IMR-90 (cell line): ENCODE measurements at regions not wholly inside any gene's neighbourhood (a gene's known extent, or its start where the extent isn't known, plus 50 kb on each side); places are given as distances from the start of the nearest gene placed in this dataset.

ENCODE experiments used
- ATAC-seq: fragments of 200-7000 bp; cut with Tn5 transposase; 2 replicates; pipeline ENCODE4 v1.9.1; 2020; ENCODE audit warnings: low read depth, mild to moderate bottlenecking, moderate library complexity
- BruUV-seq: library from RNA; stranded (reverse); fragments of 400-500 nt; replicated peaks from 2 replicates; lab custom pipeline; 2021; lab: Mats Ljungman, UMichigan
- CTCF ChIA-PET: fragments of 300-600 bp; formaldehyde crosslinking; extraction: SDS; loops from one replicate; lab custom pipeline; 2021; ENCODE audit warnings: antibody characterized with exemption; lab: Yijun Ruan, JAX
- POLR2A ChIA-PET: fragments of 300-600 bp; sonication (Branson Sonifier 250); formaldehyde crosslinking; loops from one replicate; lab custom pipeline; 2022; ENCODE audit warnings: antibody characterized with exemption; ENCODE audit not compliant: unreplicated experiment; lab: Charles Lee
- DNase-seq: peaks from one replicate; pipeline ENCODE4 v3.0.0; 2013
- H2AFZ ChIP-seq: replicated peaks from 2 replicates; pipeline ENCODE3; 2013; ENCODE audit warnings: low read length, mild to moderate bottlenecking; ENCODE audit not compliant: poor library complexity
- H2AK5ac ChIP-seq: 2 replicates; pipeline ENCODE4 v1.6.1; 2013; ENCODE audit warnings: low read depth, low read length, inconsistent platforms
- H2AK9ac ChIP-seq: replicated peaks from 2 replicates; pipeline ENCODE3; 2013; ENCODE audit warnings: mild to moderate bottlenecking, low read depth, low read length, moderate library complexity; ENCODE audit not compliant: poor library complexity
- H2BK120ac ChIP-seq: 2 replicates; pipeline ENCODE4 v1.6.1; 2013; ENCODE audit warnings: low read depth, low read length, inconsistent platforms
- H2BK15ac ChIP-seq: 3 replicates; pipeline ENCODE4 v1.6.1; 2013; ENCODE audit warnings: low read depth, low read length, inconsistent platforms
- H2BK20ac ChIP-seq: 2 replicates; pipeline ENCODE4 v1.6.1; 2013; ENCODE audit warnings: low read depth, mild to moderate bottlenecking, inconsistent platforms, low read length, moderate library complexity
- H2BK5ac ChIP-seq: 2 replicates; pipeline ENCODE4 v1.6.1; 2013; ENCODE audit warnings: mild to moderate bottlenecking, low read depth, low read length, inconsistent platforms; ENCODE audit not compliant: poor library complexity, severe bottlenecking
- H3K14ac ChIP-seq: replicated peaks from 2 replicates; pipeline ENCODE4 v1.6.1; 2013; ENCODE audit warnings: low read depth, low read length, inconsistent platforms
- H3K18ac ChIP-seq: 2 replicates; pipeline ENCODE4 v1.6.1; 2013; ENCODE audit warnings: low read depth, low read length, control low read depth
- H3K23ac ChIP-seq: 2 replicates; pipeline ENCODE4 v1.6.1; 2013; ENCODE audit warnings: low read depth, low read length, inconsistent platforms
- H3K27ac ChIP-seq: 2 replicates; pipeline ENCODE4 v1.5.1; 2013; ENCODE audit warnings: mild to moderate bottlenecking, control low read depth, low read length; ENCODE audit not compliant: insufficient read depth
- H3K27me3 ChIP-seq: 2 replicates; pipeline ENCODE4 v1.6.1; 2013; ENCODE audit warnings: low read length; ENCODE audit not compliant: control insufficient read depth, insufficient read depth
- H3K36me3 ChIP-seq: 2 replicates; pipeline ENCODE4 v1.6.1; 2013; ENCODE audit warnings: low read length, mixed read lengths; ENCODE audit not compliant: control insufficient read depth, insufficient read depth
- H3K4ac ChIP-seq: 2 replicates; pipeline ENCODE4 v1.6.1; 2013; ENCODE audit warnings: low read depth, low read length, inconsistent platforms
- H3K4me1 ChIP-seq: 2 replicates; pipeline ENCODE4 v1.6.1; 2013; ENCODE audit warnings: low read length, mixed read lengths; ENCODE audit not compliant: control insufficient read depth, insufficient read depth
- H3K4me2 ChIP-seq: 2 replicates; pipeline ENCODE4 v1.6.1; 2013; ENCODE audit warnings: low read depth, mild to moderate bottlenecking, control low read depth, low read length, moderate library complexity
- H3K4me3 ChIP-seq: 2 replicates; pipeline ENCODE4 v1.5.1; 2013; ENCODE audit warnings: low read depth, mild to moderate bottlenecking, control low read depth, low read length, moderate library complexity; ENCODE audit not compliant: insufficient read depth
- H3K56ac ChIP-seq: 2 replicates; pipeline ENCODE4 v1.6.1; 2013; ENCODE audit warnings: low read length, inconsistent platforms; ENCODE audit not compliant: insufficient read depth; ENCODE audit errors: extremely low read depth
- H3K79me1 ChIP-seq, 2 experiments: 2 replicates each; pipeline ENCODE4 v1.6.1; 2013; ENCODE audit warnings: low read length in 2 of 2, inconsistent platforms in 1 of 2, low read depth in 1 of 2
- H3K9ac ChIP-seq: 2 replicates; pipeline ENCODE4 v1.6.1; 2013; ENCODE audit warnings: low read depth, low read length, control low read depth
- H3K9me1 ChIP-seq: 2 replicates; pipeline ENCODE4 v1.6.1; 2013; ENCODE audit warnings: low read length, inconsistent platforms; ENCODE audit not compliant: insufficient read depth
- H3K9me3 ChIP-seq: 2 replicates; pipeline ENCODE4 v1.6.1; 2013; ENCODE audit warnings: low read length; ENCODE audit not compliant: control insufficient read depth, insufficient read depth
- H4K20me1 ChIP-seq: 2 replicates; pipeline ENCODE4 v1.6.1; 2013; ENCODE audit warnings: low read length, inconsistent platforms; ENCODE audit not compliant: insufficient read depth
- H4K5ac ChIP-seq: 2 replicates; pipeline ENCODE4 v1.6.1; 2013; ENCODE audit warnings: mild to moderate bottlenecking, low read depth, low read length, control low read depth
- H4K8ac ChIP-seq, 2 experiments: 2 replicates each; pipeline ENCODE4 v1.6.1; 2013; ENCODE audit warnings: low read depth in 2 of 2, low read length in 2 of 2, control low read depth in 1 of 2, inconsistent platforms in 1 of 2
- H4K91ac ChIP-seq: 2 replicates; pipeline ENCODE4 v1.6.1; 2013; ENCODE audit warnings: low read depth, low read length, inconsistent platforms; ENCODE audit not compliant: insufficient read depth
- CEBPB ChIP-seq: IDR thresholded peaks from 2 replicates; pipeline ENCODE4 v1.6.1; 2012; ENCODE audit warnings: low read depth, low read length, improper control_type of control experiment
- MAFK ChIP-seq: IDR thresholded peaks from 2 replicates; pipeline ENCODE4 v1.6.1; 2012; ENCODE audit warnings: low read depth, low read length, improper control_type of control experiment
- MXI1 ChIP-seq: IDR thresholded peaks from 2 replicates; pipeline ENCODE4 v1.6.1; 2012; ENCODE audit warnings: low read depth, mild to moderate bottlenecking, low read length, moderate library complexity, borderline replicate concordance
- SMC3 ChIP-seq: fragments of 150-350 bp; IDR thresholded peaks from 2 replicates; pipeline ENCODE4 v1.6.1; 2016; ENCODE audit warnings: low read depth, mild to moderate bottlenecking, antibody characterized with exemption, low read length, moderate library complexity
- WGBS, 2 experiments: methylation state at CpG; one replicate each; pipeline versions ENCODE4 v1.1.5 to v1.1.7; 2013; ENCODE audit warnings: missing lambda C conversion rate in 2 of 2; ENCODE audit not compliant: insufficient read length in 1 of 2; ENCODE audit errors: extremely low coverage in 2 of 2; 5-methylcytosine and 5-hydroxymethylcytosine counted together
- dilution Hi-C: fragments of 300-500 bp; cut with HindIII; formaldehyde crosslinking; loops from one replicate; pipeline ENCODE4 v1.14.3; 2018; ENCODE audit warnings: low sequenced_read_pairs; ENCODE audit not compliant: unreplicated experiment
- in situ Hi-C: fragments of 300-500 bp; cut with MboI; formaldehyde crosslinking; loops from 3 replicates; pipeline ENCODE4 v1.14.3; 2019; ENCODE audit warnings: low sequenced_read_pairs, inconsistent platforms, mixed read lengths
- intact Hi-C: fragments of 100-400 bp; cut with micrococcal nuclease; formaldehyde crosslinking; loops from 2 replicates; pipeline ENCODE4 v1.10.0; 2022

- ATAC-seq: no peak
- no peak for DNase-seq
- Histone ChIP-seq H2AK5ac (no peak overlapping the region), H3K36me3 (no peaks in the 10 kb centered on the region), H3K56ac (no peak overlapping the region), H2BK15ac (no peak overlapping the region), H2BK20ac (no peak overlapping the region), H3K23ac (no peak overlapping the region), H3K9me1 (no peaks in the 10 kb centered on the region), H3K79me1 (no peaks in the 10 kb centered on the region), H3K4me1 (no peaks in the 10 kb centered on the region), H3K4me3 (no peak overlapping the region), H4K8ac (no peak overlapping the region), H2BK5ac (no peak overlapping the region), H2AK9ac (no peak overlapping the region), H3K18ac (no peak overlapping the region), H4K20me1 (no peaks in the 10 kb centered on the region), H3K9me3 (peaks cover 2% of the 10 kb centered on the region; the same call in 1 of the 2 replicates), H2AFZ (no peak overlapping the region), H2BK120ac (no peak overlapping the region), H3K9ac (no peak overlapping the region), H3K14ac (no peak overlapping the region), H3K4ac (no peak overlapping the region), H3K4me2 (no peak overlapping the region), H3K27ac (no peak overlapping the region), H3K27me3 (peaks cover 5% of the 10 kb centered on the region; the same call in 1 of the 2 replicates), H4K91ac (no peak overlapping the region), H4K5ac (no peak overlapping the region)
- TF ChIP-seq SMC3: no peak
- TF ChIP-seq MAFK: no peak
- TF ChIP-seq CEBPB: no peak
- no peak for TF ChIP-seq MXI1
- intact Hi-C loops (no loop called here), in situ Hi-C loops (no loop called here), dilution Hi-C loops (no loop called here)
- ChIA-PET POLR2A (no interaction called here), CTCF (no interaction called here)
- WGBS, 2 experiments: no CpG with 5 or more reads among the region's 2 CpGs
- no TSS peak for BruUV-seq
Observed at GRCh38 chr5:68395926-68396511, 180.5 kb downstream of the PIK3R1 start.
